ENCODE measurements at regions not wholly inside any gene's neighbourhood (a gene's known extent, or its start where the extent isn't known, plus 50 kb on each side); places are given as distances from the start of the nearest gene placed in this dataset.

DNA sequence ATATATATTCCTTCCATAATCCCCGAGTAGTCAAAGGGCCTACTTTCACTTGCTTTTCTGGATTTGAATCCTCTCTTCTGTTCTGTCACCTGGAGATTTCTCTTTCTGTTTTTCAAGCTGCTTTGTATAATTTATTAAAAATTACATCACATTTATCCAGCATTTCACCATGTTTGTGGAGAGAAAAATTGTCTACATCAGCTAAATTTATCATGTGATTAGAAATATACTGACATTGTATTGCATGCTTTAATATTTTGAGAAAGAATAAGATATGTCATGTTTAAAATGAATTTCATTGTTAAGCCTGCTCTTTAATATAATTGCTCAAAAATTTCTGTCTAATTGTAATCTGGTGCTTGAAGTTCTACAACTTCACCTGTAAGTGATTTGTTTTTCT is 323.1 kb upstream of the DKK2 start:
- TF ChIP-seq, protein P1, sequence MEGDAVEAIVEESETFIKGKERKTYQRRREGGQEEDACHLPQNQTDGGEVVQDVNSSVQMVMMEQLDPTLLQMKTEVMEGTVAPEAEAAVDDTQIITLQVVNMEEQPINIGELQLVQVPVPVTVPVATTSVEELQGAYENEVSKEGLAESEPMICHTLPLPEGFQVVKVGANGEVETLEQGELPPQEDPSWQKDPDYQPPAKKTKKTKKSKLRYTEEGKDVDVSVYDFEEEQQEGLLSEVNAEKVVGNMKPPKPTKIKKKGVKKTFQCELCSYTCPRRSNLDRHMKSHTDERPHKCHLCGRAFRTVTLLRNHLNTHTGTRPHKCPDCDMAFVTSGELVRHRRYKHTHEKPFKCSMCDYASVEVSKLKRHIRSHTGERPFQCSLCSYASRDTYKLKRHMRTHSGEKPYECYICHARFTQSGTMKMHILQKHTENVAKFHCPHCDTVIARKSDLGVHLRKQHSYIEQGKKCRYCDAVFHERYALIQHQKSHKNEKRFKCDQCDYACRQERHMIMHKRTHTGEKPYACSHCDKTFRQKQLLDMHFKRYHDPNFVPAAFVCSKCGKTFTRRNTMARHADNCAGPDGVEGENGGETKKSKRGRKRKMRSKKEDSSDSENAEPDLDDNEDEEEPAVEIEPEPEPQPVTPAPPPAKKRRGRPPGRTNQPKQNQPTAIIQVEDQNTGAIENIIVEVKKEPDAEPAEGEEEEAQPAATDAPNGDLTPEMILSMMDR (IDR thresholded peaks at IDR 0.05; ENCODE audit: low read depth, low read length, poor library complexity, severe bottlenecking), result no peak
- no peak for TF ChIP-seq EZH2phosphoT487 (IDR thresholded peaks at IDR 0.05; ENCODE audit: borderline replicate concordance, low read length)

Measured in DOHH2 (cell line).